HG02588 (cell line): ENCODE measurements at regions not wholly inside any gene's neighbourhood (a gene's known extent, or its start where the extent isn't known, plus 50 kb on each side); places are given as distances from the start of the nearest gene placed in this dataset.
"Not testable (repeated sequence)": the region's sequence is repeated elsewhere in the genome, so short reads cannot be mapped to it uniquely, and the experiment has no call there.

Experiments
- ATAC-seq: cut with Tn5 transposase; IDR thresholded peaks from one replicate; pipeline ENCODE4 v1.9.1; 2021; ENCODE audit warnings: mild to moderate bottlenecking, moderate library complexity; ENCODE audit not compliant: unreplicated experiment

- ATAC-seq, result no peak
Measured at GRCh38 chr4:71841336-71841735, 57.5 kb upstream of the GC start.

DNA sequence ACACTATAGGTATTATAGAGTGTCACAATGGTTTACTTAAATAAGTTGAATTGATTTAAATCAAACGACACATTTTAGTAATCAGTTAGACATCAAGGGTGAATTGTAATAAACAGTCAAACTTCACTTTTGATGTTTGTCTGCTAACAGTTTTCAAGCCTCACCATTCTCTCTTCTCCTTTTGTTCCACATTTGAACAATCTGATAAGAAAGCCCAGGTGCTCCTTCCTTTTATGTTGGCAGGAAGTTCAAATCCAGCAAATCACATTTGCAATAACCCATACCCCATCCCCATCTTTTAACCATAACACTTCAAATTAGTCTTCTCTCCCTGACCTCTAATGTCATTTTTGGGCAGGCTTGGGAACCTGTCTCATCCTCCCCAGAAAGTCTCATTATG lies 63.4 kb upstream of the GC start:
- ATAC-seq, result no peak

DNA sequence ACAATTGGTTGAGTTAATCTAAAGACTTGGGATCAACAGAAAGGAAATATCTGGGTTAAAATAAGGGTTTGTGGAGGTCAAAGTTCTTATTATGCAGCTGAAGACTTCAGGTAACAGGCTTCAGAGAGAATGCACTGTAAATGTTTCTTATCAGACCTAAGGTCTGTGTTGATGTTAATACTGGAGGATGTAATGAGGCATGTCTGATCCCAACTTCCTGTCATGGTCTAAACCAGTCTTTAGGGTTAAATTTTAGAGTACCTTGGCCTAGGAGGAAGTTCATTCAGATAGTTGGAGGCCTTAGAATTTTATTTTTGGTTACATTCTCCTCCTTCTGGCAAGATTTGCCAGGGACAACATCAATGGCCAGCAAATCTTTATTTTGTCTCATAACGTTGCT lies 72.1 kb upstream of the GC start:
- ATAC-seq, result no peak

DNA sequence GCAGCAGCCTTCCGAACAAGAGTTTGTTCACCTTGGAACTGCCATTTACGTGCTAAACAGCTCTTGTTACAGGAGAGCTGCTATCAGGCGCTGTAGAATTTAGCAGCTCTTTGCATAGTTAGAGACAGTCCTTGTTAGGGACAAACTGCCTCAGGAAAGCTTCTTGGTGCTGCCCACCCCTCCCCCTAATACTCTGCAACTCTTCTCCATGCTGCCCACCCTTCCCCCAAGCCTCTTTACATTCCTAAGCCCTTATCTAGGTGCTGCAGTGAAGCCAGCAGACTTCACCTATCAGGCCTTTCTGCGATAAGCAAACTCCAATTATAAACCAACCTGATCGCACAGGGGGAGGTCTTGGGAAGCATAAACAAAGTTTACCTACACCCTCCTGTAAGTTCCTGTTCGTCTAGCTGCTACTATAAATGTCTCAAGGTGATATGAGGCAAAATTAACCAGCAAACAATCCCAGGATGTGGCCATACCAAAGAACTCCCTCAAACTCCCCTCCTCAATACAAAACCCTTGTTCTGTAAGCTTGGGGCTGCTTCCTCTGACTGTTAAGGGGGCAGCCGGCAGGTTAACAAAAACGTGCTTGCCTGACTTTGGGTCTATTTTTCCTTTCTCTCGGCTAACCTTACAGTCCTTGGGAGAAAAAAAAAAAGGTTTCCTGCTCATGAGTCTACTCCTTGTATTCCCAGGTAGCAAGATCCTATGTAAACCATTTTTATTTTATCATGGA lies 74.0 kb upstream of the GC start:
- no peak for ATAC-seq

DNA sequence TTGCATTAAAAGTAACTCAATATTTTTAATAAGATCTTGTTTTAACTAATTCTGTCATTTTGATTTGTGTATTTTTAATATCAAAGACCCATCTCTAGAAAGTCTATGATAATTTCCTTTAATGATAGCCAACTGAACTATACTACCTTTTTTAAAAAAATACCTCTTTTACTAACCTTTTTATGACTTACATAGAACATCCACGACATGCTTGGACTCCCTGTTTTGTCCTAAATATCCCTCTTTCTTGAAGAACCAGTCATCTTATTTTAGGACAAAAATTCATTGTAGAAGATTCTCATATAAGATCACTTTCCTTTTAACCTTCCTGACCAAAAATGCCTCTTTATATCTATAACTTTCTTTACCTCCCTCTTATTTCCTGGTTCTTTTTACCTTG lies 76.8 kb upstream of the GC start:
- no peak for ATAC-seq

GRCh38 chr4:71862315-71862714 lies 78.4 kb upstream of the GC start:
- ATAC-seq, result no peak

- ATAC-seq, result no peak
Measured at GRCh38 chr4:71863457-71863856, 79.6 kb upstream of the GC start.

DNA sequence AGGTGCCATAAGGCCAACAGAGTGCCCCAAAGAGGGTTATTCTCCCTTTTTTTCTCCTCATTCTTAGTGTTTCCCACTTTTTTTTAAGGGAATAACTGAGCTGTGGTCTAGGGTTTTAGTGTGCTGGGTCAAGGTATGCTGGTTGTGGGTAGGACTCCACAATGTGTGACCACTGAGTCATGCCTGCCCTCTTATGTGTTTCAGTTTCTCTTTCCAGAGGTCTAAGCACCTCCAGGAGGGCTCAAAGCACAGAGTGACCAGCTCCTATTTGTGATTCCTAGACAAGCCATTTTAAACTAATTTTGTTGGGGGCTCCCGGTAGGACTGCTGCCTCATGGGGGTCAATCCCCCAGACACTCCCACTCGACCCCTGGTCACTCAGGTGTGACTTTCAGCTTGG lies 80.5 kb upstream of the GC start:
- no peak for ATAC-seq

DNA sequence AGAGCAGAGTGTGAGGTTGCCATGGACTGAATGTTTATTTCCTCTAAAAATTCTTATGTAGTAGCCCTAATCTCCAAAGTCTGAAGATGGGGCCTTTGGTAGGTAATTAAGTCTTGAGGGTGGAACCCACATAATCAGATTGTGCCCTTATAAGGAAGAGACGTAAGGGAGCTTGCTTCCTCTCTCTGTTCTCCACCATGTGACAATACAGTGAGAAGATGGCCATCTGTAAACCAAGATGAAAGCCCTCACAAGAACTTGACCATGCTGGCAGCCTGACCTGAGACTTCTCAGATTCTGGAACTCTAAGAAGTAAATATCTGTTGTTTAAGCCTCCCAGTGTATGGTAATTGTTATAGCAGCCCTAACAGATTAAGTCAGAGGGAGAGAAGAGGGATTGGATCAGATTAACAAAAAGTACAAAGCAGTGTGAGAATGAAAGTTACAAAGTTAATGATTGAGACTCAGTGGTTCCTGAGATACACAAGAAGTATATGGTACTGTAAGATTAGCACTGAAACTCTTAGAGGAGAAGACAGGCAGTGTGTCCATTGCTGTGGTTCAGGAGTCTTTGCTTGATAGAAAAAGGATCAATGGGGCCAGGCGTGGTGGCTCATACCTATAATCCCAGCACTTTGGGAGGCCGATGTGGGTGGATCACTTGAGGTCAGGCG lies 82.5 kb upstream of the GC start:
- no peak for ATAC-seq

DNA sequence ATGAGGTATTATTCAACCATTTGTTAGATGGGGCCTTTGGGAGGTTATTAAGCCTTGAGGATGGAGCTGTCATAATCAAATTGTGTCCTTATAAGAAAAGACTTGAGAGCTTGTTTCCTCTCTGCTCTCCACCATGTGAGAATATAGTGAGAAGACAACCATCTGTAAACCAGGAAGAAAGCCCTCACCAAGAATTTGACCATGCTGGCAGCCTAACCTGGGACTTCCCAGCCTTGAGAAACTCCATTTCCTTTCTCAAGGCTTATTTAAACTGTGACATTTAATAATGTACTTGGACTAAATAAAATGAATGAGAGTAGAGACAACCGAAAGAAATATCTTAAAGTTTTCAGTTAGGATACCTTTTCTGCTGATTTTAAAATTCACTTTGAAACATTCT lies 83.7 kb upstream of the GC start:
- no peak for ATAC-seq

- ATAC-seq, result no peak
Measured at GRCh38 chr4:71870456-71870855, 86.6 kb upstream of the GC start.

- ATAC-seq, result no peak
Measured at GRCh38 chr4:71872221-71872620, 88.3 kb upstream of the GC start.

- ATAC-seq, result no peak
Measured at GRCh38 chr4:71872767-71873415, 89.0 kb upstream of the GC start.

DNA sequence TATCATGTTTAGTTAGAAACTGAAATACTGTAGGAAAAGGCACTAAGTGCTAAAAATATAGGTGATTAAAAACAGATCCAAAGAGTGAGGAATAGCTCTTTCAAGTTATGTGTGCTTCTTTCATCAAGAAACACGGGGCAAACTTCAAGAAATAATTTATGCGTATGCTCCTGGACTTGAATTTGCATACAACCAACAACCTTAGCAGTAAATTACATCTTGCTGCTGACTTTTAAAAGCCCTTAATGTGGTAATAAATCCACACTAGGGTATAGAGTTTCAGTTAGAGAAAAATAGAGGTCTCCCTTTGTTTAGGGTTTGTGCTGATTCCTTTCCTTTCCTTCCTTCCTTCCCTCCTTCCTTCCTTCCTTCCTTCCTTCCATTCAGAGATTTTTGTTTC lies 94.5 kb upstream of the GC start:
- no peak for ATAC-seq

GRCh38 chr4:71882113-71882841 lies 98.4 kb upstream of the GC start:
- no peak for ATAC-seq

DNA sequence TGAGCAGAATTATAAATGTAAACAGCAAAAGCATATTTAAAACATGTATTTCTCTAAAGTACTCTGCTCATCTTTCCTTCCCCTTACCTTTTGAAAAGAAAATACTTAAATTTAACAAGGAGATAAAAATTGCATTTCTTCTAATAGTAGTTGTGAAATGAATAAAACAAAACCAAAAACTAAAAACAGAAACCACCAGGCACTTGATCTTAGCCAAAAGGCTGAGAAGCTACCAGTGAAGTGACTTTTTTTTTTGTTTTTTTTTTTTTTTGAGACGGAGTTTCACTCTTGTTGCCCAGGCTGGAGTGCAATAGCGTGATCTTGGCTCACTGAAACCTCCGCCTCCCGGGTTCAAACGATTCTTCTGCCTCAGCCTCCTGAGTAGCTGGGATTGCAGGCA lies 116.5 kb upstream of the GC start:
- ATAC-seq, result not testable (repeated sequence)

DNA sequence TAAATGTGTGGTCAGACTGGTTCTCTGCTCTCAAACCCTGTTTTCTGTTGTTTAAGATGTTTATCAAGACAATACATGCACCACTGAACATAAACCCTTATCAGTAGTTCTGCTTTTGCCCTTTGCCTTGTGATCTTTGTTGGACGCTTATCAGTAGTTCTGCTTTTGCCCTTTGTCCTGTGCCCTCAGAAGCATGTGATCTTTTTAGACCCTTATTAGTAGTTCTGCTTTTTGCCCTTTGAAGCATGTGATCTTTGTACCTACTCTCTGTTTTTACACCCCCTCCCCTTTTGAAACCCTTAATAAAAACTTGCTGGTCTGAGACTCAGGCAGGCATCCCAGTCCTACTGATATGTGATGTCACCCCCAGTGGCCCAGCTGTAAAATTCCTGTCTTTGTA lies 121.7 kb upstream of the GC start:
- not testable (repeated sequence) for ATAC-seq

GRCh38 chr4:71906096-71906495 lies 122.2 kb upstream of the GC start:
- no peak for ATAC-seq

DNA sequence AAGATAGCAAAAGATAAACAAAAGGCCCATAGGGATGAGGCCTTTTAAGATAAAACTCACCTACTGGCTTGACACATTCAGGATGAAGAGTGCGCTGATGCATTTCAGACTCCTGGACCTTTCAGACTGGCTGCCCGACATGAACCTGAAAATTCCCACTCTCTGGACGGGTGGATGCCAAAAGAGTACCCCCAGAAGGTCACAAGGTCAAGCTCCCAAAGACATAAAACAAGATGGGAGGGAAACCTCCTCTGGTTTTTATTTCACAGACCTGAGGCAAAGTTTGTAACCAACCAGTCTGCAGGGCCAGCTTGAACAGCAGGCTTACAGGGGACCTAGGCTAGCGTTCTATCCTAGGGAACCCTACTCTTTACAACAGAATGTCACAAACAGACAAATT lies 123.2 kb upstream of the GC start:
- no peak for ATAC-seq

GRCh38 chr4:71907782-71908181 lies 123.9 kb upstream of the GC start:
- peak; percentile 57 for ATAC-seq

- ATAC-seq, result no peak
Measured at GRCh38 chr4:71913275-71913674, 118.5 kb upstream of the NPFFR2 start.

- no peak for ATAC-seq
Measured at GRCh38 chr4:71923070-71923469, 108.7 kb upstream of the NPFFR2 start.
